ENCODE measurements at regions not wholly inside any gene's neighbourhood (a gene's known extent, or its start where the extent isn't known, plus 50 kb on each side); places are given as distances from the start of the nearest gene placed in this dataset.

- no peaks in the 10 kb centered on the region for H3K36me3 ChIP-seq
- no peaks in the 10 kb centered on the region for H3K9me3 ChIP-seq (ENCODE audit: low read depth)
- H3K4me3 ChIP-seq = no peak overlapping the region
- no peak for DNase-seq (ENCODE audit: low read depth in 1 of 2, low spot score in 1 of 2)
- no peak overlapping the region for H3K27ac ChIP-seq
- TF ChIP-seq CTCF (IDR thresholded peaks at IDR 0.05; ENCODE audit: low read depth, low read length) = no peak
- no peaks in the 10 kb centered on the region for H3K27me3 ChIP-seq
- H3K4me1 ChIP-seq (ENCODE audit: low read depth) = no peaks in the 10 kb centered on the region
Measured at GRCh38 chr1:170377440-170377839, 154.5 kb upstream of the GORAB start.

GRCh38 chr1:170377896-170378634 lies 153.9 kb upstream of the GORAB start:
- Histone ChIP-seq H3K4me3 (no peak overlapping the region), H3K9me3 (ENCODE audit: low read depth) (no peaks in the 10 kb centered on the region), H3K4me1 (ENCODE audit: low read depth) (no peaks in the 10 kb centered on the region), H3K36me3 (no peaks in the 10 kb centered on the region), H3K27me3 (no peaks in the 10 kb centered on the region), H3K27ac (no peak overlapping the region)
- DNase-seq (ENCODE audit: low read depth in 1 of 2, low spot score in 1 of 2) = peak in 1 of 2 donors; percentile 21
- TF ChIP-seq CTCF (IDR thresholded peaks at IDR 0.05; ENCODE audit: low read depth, low read length) = no peak

- TF ChIP-seq CTCF (IDR thresholded peaks at IDR 0.05; ENCODE audit: low read depth, low read length) = no peak
- H3K36me3 ChIP-seq = no peaks in the 10 kb centered on the region
- H3K4me3 ChIP-seq = no peak overlapping the region
- H3K27ac ChIP-seq = no peak overlapping the region
- DNase-seq (ENCODE audit: low read depth in 1 of 2, low spot score in 1 of 2) = no peak
- H3K4me1 ChIP-seq (ENCODE audit: low read depth) = no peaks in the 10 kb centered on the region
- no peaks in the 10 kb centered on the region for H3K9me3 ChIP-seq (ENCODE audit: low read depth)
- H3K27me3 ChIP-seq = no peaks in the 10 kb centered on the region
Measured at GRCh38 chr1:170385750-170386149, 146.2 kb upstream of the GORAB start.

GRCh38 chr1:170388489-170388888 lies 143.5 kb upstream of the GORAB start:
- H3K4me3 ChIP-seq = no peak overlapping the region
- H3K27ac ChIP-seq = no peak overlapping the region
- no peaks in the 10 kb centered on the region for H3K27me3 ChIP-seq
- H3K4me1 ChIP-seq (ENCODE audit: low read depth) = no peaks in the 10 kb centered on the region
- no peaks in the 10 kb centered on the region for H3K36me3 ChIP-seq
- no peak for DNase-seq (ENCODE audit: low read depth in 1 of 2, low spot score in 1 of 2)
- no peaks in the 10 kb centered on the region for H3K9me3 ChIP-seq (ENCODE audit: low read depth)
- TF ChIP-seq CTCF (IDR thresholded peaks at IDR 0.05; ENCODE audit: low read depth, low read length) = no peak

- Histone ChIP-seq H3K27ac (no peak overlapping the region), H3K36me3 (no peaks in the 10 kb centered on the region), H3K9me3 (ENCODE audit: low read depth) (no peaks in the 10 kb centered on the region), H3K4me1 (ENCODE audit: low read depth) (no peaks in the 10 kb centered on the region), H3K27me3 (no peaks in the 10 kb centered on the region), H3K4me3 (no peak overlapping the region)
- TF ChIP-seq CTCF (IDR thresholded peaks at IDR 0.05; ENCODE audit: low read depth, low read length) = no peak
- no peak for DNase-seq (ENCODE audit: low read depth in 1 of 2, low spot score in 1 of 2)
Measured at GRCh38 chr1:170395149-170395548, 136.8 kb upstream of the GORAB start.

All from cardiac muscle cell (in vitro differentiated cells and primary cell).